Lower leg skin (tissue), 4 donors: ENCODE measurements at regions not wholly inside any gene's neighbourhood (a gene's known extent, or its start where the extent isn't known, plus 50 kb on each side); places are given as distances from the start of the nearest gene placed in this dataset.

Source experiments
- DNase-seq, 2 donors: peaks; one replicate each; pipeline ENCODE4 v3.0.0-alpha.2; 2019; ENCODE audit warnings: low spot score in 2 of 2
- H3K4me3 ChIP-seq: fragments of 200-600 bp; sonication (generic); 2 replicates; pipeline ENCODE4 v1.5.1; 2017; ENCODE audit warnings: mild to moderate bottlenecking, low read depth; ENCODE audit not compliant: poor library complexity, severe bottlenecking
- CTCF ChIP-seq, 3 donors: fragments of 450-650 bp; IDR thresholded peaks; one replicate each; pipeline ENCODE4 v1.5.1; 2016; ENCODE audit warnings: antibody characterized with exemption in 3 of 3, mild to moderate bottlenecking in 3 of 3, moderate library complexity in 2 of 3
- POLR2A ChIP-seq, 2 donors: fragments of 450-650 bp; IDR thresholded peaks; one replicate each; pipeline ENCODE4 v1.6.1; 2016 to 2017; ENCODE audit warnings: antibody characterized with exemption in 2 of 2, mild to moderate bottlenecking in 1 of 2, moderate library complexity in 1 of 2
- WGBS, 2 donors: methylation state at CpG; one replicate each; pipeline ENCODE4 v1.1.5; 2018; 5-methylcytosine and 5-hydroxymethylcytosine counted together
- intact Hi-C: fragments of 100-400 bp; cut with DNase I; formaldehyde crosslinking; loops from one replicate; pipeline ENCODE4 v1.15.0; 2023; ENCODE audit warnings: low total_unique reads

GRCh38 chr10:57968328-57969016 lies 299.2 kb downstream of the IPMK start:
- 80 to 82% methylated on average over 11 of the region's 11 CpGs for WGBS, 2 donors
- intact Hi-C loops = no loop called here

DNA sequence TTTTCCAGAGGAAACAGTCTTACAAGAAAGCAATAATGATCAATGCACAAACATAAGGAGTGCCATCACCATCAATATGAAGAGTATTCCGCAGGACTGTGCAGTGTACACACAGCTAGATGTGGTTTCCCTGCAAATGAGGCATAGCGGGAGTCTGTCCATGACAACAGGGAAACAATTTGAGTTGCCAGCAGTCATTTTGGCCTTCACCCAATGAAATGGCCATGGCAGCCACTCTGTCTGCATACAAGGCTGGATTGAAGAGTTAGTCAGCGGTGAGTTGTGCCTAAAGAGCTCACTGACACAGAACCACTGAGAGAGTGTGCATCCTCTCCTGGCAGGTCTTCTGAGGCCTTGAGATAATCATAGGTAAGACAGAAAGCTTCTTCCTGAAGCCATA lies 303.3 kb downstream of the IPMK start:
- WGBS, 2 donors = 69 to 87% methylated on average over 3 of the region's 3 CpGs
- no peak for DNase-seq
- no peak overlapping the region for H3K4me3 ChIP-seq
- intact Hi-C loops = no loop called here
- no peak for TF ChIP-seq POLR2A (IDR thresholded peaks at IDR 0.05)
- TF ChIP-seq CTCF (IDR thresholded peaks at IDR 0.05) = no peak

More at GRCh38 chr10:57968328-57969016, 299.2 kb downstream of the IPMK start:
- TF ChIP-seq POLR2A (IDR thresholded peaks at IDR 0.05) = no peak
- no peak for TF ChIP-seq CTCF (IDR thresholded peaks at IDR 0.05)
- no peak overlapping the region for H3K4me3 ChIP-seq
- no peak for DNase-seq

DNA sequence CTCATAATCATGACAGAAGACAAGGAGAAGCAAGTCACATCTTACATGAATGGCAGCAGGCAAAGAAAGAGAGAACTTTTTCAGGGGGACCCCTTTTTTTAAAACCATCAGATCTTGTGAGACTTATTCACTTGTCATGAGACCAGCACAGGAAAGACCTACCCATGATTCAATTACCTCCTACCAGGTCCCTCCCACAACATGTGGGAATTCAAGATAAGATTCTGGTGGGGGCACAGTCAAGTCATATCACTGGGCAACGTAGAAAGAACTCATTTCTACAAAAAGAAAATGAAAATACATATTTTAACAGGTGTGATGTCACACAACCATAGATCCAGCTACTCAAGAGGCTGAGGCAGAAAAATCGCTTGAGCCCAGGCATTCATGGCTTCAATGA lies 304.1 kb downstream of the IPMK start:
- TF ChIP-seq POLR2A (IDR thresholded peaks at IDR 0.05) (no peak), CTCF (IDR thresholded peaks at IDR 0.05) (no peak)
- H3K4me3 ChIP-seq = no peak overlapping the region
- WGBS, 2 donors = 61 to 62% methylated on average over 2 of the region's 2 CpGs
- intact Hi-C loops = no loop called here
- DNase-seq = no peak

DNA sequence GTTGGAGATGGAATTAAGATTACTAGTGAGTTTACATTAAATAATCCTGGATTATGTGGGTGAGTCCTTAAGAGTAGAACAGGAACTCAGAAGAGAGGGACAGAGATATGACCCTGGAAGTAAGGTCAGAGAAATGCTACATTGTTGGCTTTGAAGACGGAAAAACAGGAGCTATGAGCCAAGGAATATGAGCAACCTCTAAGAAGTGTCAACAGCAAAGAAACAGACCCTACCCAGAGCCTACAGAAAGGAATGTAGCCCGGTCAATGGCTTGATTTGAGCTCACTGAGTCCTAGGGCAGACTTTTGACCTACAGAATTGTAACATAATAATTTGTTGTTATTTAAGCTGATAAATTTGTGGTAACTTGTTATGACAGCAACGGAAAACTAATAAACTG lies 304.9 kb downstream of the IPMK start:
- 79 to 80% methylated on average over 3 of the region's 3 CpGs for WGBS, 2 donors
- H3K4me3 ChIP-seq = no peak overlapping the region
- intact Hi-C loops = no loop called here
- no peak for TF ChIP-seq CTCF (IDR thresholded peaks at IDR 0.05)
- TF ChIP-seq POLR2A (IDR thresholded peaks at IDR 0.05) = no peak
- no peak for DNase-seq

GRCh38 chr10:57961487-57961886 lies 306.2 kb downstream of the IPMK start:
- WGBS, 2 donors = 73 to 74% methylated on average over 2 of the region's 2 CpGs
- DNase-seq = no peak
- H3K4me3 ChIP-seq = no peak overlapping the region
- TF ChIP-seq POLR2A (IDR thresholded peaks at IDR 0.05) (no peak), CTCF (IDR thresholded peaks at IDR 0.05) (no peak)
- intact Hi-C loops = no loop called here

GRCh38 chr10:57960406-57960805 lies 307.3 kb downstream of the IPMK start:
- 52 to 58% methylated on average over 3 of the region's 3 CpGs for WGBS, 2 donors
- H3K4me3 ChIP-seq = no peak overlapping the region
- intact Hi-C loops = no loop called here

More at GRCh38 chr10:57960406-57960805, 307.3 kb downstream of the IPMK start:
- TF ChIP-seq POLR2A (IDR thresholded peaks at IDR 0.05) (no peak), CTCF (IDR thresholded peaks at IDR 0.05) (no peak)
- no peak for DNase-seq
